SK-N-SH (cell line): ENCODE measurements at regions not wholly inside any gene's neighbourhood (a gene's known extent, or its start where the extent isn't known, plus 50 kb on each side); places are given as distances from the start of the nearest gene placed in this dataset.

Source experiments
- CTCF ChIA-PET: fragments of 300-600, 350-600 bp; formaldehyde crosslinking; extraction: SDS; loops from one replicate; lab custom pipeline; 2021; lab: Yijun Ruan, JAX
- POLR2A ChIA-PET: fragments of 350-600 bp; sonication (Branson Sonifier 250); formaldehyde crosslinking; extraction: SDS; loops from one replicate; lab custom pipeline; 2020; ENCODE audit warnings: antibody characterized with exemption, inconsistent platforms; lab: Yijun Ruan, JAX
- DNase-seq: peaks from one replicate; pipeline ENCODE4 v3.0.0; 2012
- H2AFZ ChIP-seq: fragments of 200-600 bp; sonication (generic); 2 replicates; pipeline ENCODE4 v1.8.1; 2016; ENCODE audit warnings: antibody characterized with exemption, mild to moderate bottlenecking, low read depth
- H3F3A ChIP-seq: fragments of 200-600 bp; sonication (generic); replicated peaks from 2 replicates; pipeline ENCODE3; 2016; ENCODE audit warnings: antibody characterized with exemption, mild to moderate bottlenecking; ENCODE audit not compliant: insufficient read depth
- H3K27ac ChIP-seq, 2 experiments: fragments of 200-500 bp in 1 of 2; fragments of 200-600 bp in 1 of 2; sonication (Bioruptor generic) in 1 of 2; sonication (generic), shearing (Covaris generic) in 1 of 2; 2 replicates each; pipeline versions ENCODE4 v1.5.1 to v1.6.1; 2014 to 2016; ENCODE audit warnings: low read depth in 2 of 2, inconsistent platforms in 1 of 2, low read length in 1 of 2, mild to moderate bottlenecking in 1 of 2, mixed read lengths in 1 of 2
- H3K27me3 ChIP-seq: fragments of 200-600 bp; sonication (generic), shearing (Covaris generic); 2 replicates; pipeline ENCODE4 v1.6.1; 2016; ENCODE audit warnings: mixed run types; ENCODE audit not compliant: insufficient read depth
- H3K36me3 ChIP-seq, 2 experiments: fragments of 200-500 bp in 1 of 2; fragments of 200-600 bp in 1 of 2; sonication (Bioruptor generic) in 1 of 2; sonication (generic) in 1 of 2; replicated peaks in 1 of 2; 2 replicates each; pipeline versions ENCODE3 to v1.5.1; 2014 to 2016; ENCODE audit warnings: low read length in 1 of 2, mild to moderate bottlenecking in 1 of 2; ENCODE audit not compliant: insufficient read depth in 2 of 2, control insufficient read depth in 1 of 2
- H3K4me1 ChIP-seq, 2 experiments: fragments of 200-500 bp in 1 of 2; fragments of 200-600 bp in 1 of 2; sonication (Bioruptor generic) in 1 of 2; sonication (generic), shearing (Covaris generic) in 1 of 2; 2 replicates each; pipeline versions ENCODE4 v1.5.1 to v1.6.1; 2014 to 2016; ENCODE audit warnings: low read depth in 1 of 2, low read length in 1 of 2, mixed run types in 1 of 2; ENCODE audit not compliant: insufficient read depth in 2 of 2, control insufficient read depth in 1 of 2
- H3K4me2 ChIP-seq: fragments of 200-600 bp; sonication (generic), shearing (Covaris generic); 2 replicates; pipeline ENCODE4 v1.6.1; 2017; ENCODE audit warnings: mixed run types
- H3K4me3 ChIP-seq, 2 experiments: fragments of 200-500 bp in 1 of 2; fragments of 200-600 bp in 1 of 2; sonication (Bioruptor generic) in 1 of 2; sonication (generic), shearing (Covaris generic) in 1 of 2; 2 replicates each; pipeline versions ENCODE4 v1.5.1 to v1.8.1; 2014 to 2016; ENCODE audit warnings: low read depth in 2 of 2, inconsistent platforms in 1 of 2, low read length in 1 of 2, mild to moderate bottlenecking in 1 of 2, mixed read lengths in 1 of 2, moderate library complexity in 1 of 2
- H3K79me2 ChIP-seq: fragments of 200-600 bp; sonication (generic); 2 replicates; pipeline ENCODE4 v1.8.1; 2017; ENCODE audit warnings: mild to moderate bottlenecking; ENCODE audit not compliant: insufficient read depth
- H3K9ac ChIP-seq: fragments of 200-600 bp; sonication (generic); 2 replicates; pipeline ENCODE4 v1.6.1; 2017; ENCODE audit warnings: mixed run types
- H3K9me2 ChIP-seq: fragments of 200-600 bp; sonication (generic); 2 replicates; pipeline ENCODE4 v1.6.1; 2017; ENCODE audit warnings: mixed run types
- H3K9me3 ChIP-seq: fragments of 200-600 bp; sonication (generic); 2 replicates; pipeline ENCODE4 v1.6.1; 2017; ENCODE audit warnings: mixed run types, mild to moderate bottlenecking, moderate library complexity
- H4K20me1 ChIP-seq: fragments of 200-600 bp; sonication (generic); 2 replicates; pipeline ENCODE4 v1.6.1; 2017; ENCODE audit warnings: mild to moderate bottlenecking, mixed run types; ENCODE audit not compliant: insufficient read depth
- CHD2 ChIP-seq: fragments of 150-350 bp; IDR thresholded peaks from 2 replicates; pipeline ENCODE4 v1.6.1; 2018; ENCODE audit warnings: low read length; ENCODE audit not compliant: partially characterized antibody
- ELF1 ChIP-seq: IDR thresholded peaks from 2 replicates; pipeline ENCODE4 v1.4.0; 2012
- EP300 ChIP-seq, 2 experiments: IDR thresholded peaks; 2 replicates each; pipeline versions ENCODE4 v1.4.0 to v1.6.1; 2012; ENCODE audit warnings: borderline replicate concordance in 1 of 2, low read depth in 1 of 2, low read length in 1 of 2
- EZH2phosphoT487 ChIP-seq: fragments of 200-600 bp; sonication (generic); IDR thresholded peaks from 2 replicates; pipeline ENCODE4 v1.6.1; 2017; ENCODE audit warnings: low read depth, mixed run types, mild to moderate bottlenecking, antibody characterized with exemption, moderate library complexity, borderline replicate concordance
- FOXJ3 ChIP-seq: sonication (generic); formaldehyde crosslinking; IDR thresholded peaks from 2 replicates; pipeline ENCODE4 v1.5.1; 2020; ENCODE audit warnings: mild to moderate bottlenecking, missing genetic modification reagents
- FOXM1 ChIP-seq: IDR thresholded peaks from 2 replicates; pipeline ENCODE4 v1.4.0; 2012; ENCODE audit warnings: low read depth, mild to moderate bottlenecking
- GABPA ChIP-seq: IDR thresholded peaks from 2 replicates; pipeline ENCODE4 v1.4.0; 2012; ENCODE audit warnings: low read depth, mild to moderate bottlenecking
- JUND ChIP-seq: IDR thresholded peaks from 2 replicates; pipeline ENCODE4 v1.4.0; 2012
- MEF2A ChIP-seq: IDR thresholded peaks from 2 replicates; pipeline ENCODE4 v1.4.0; 2012; ENCODE audit warnings: low read depth, borderline replicate concordance
- MXI1 ChIP-seq: IDR thresholded peaks from 2 replicates; pipeline ENCODE4 v1.6.1; 2012; ENCODE audit warnings: mild to moderate bottlenecking, low read depth, low read length, improper control_type of control experiment
- NRF1 ChIP-seq: IDR thresholded peaks from 2 replicates; pipeline ENCODE4 v1.6.1; 2012; ENCODE audit warnings: low read depth, mild to moderate bottlenecking, low read length
- POLR2AphosphoS5 ChIP-seq: IDR thresholded peaks from 2 replicates; pipeline ENCODE4 v1.6.1; 2012; ENCODE audit warnings: low read depth, low read length
- RAD21 ChIP-seq: IDR thresholded peaks from 2 replicates; pipeline ENCODE4 v1.6.1; 2012; ENCODE audit warnings: mild to moderate bottlenecking, low read length
- REST ChIP-seq: IDR thresholded peaks from 2 replicates; pipeline ENCODE4 v1.6.1; 2012; ENCODE audit warnings: mild to moderate bottlenecking, low read depth, low read length, moderate library complexity
- RFX5 ChIP-seq: IDR thresholded peaks from 2 replicates; pipeline ENCODE4 v1.6.1; 2012; ENCODE audit warnings: mild to moderate bottlenecking, improper control_type of control experiment, low read length
- SMC3 ChIP-seq: IDR thresholded peaks from 2 replicates; pipeline ENCODE4 v1.6.1; 2012; ENCODE audit warnings: low read depth, low read length, improper control_type of control experiment
- YY1 ChIP-seq: IDR thresholded peaks from 2 replicates; pipeline ENCODE4 v1.4.0; 2012; ENCODE audit warnings: low read depth, mild to moderate bottlenecking
- WGBS: methylation state at CpG from one replicate; pipeline ENCODE4 v1.1.6; 2017; ENCODE audit warnings: low lambda C conversion rate; 5-methylcytosine and 5-hydroxymethylcytosine counted together
- TF ChIP-seq, protein P1 (sequence below): fragments of 200-600 bp; sonication (generic); IDR thresholded peaks from 2 replicates; pipeline ENCODE4 v1.6.1; 2017; ENCODE audit warnings: antibody characterized with exemption, mild to moderate bottlenecking, moderate library complexity
- TF ChIP-seq, protein P2 (sequence below): fragments of 150-350 bp; IDR thresholded peaks from 2 replicates; pipeline ENCODE4 v1.6.1; 2017; ENCODE audit warnings: antibody characterized with exemption, low read length, low read depth, borderline replicate concordance
- TF ChIP-seq, protein P3 (sequence below): IDR thresholded peaks from 2 replicates; pipeline ENCODE4; 2012

DNA sequence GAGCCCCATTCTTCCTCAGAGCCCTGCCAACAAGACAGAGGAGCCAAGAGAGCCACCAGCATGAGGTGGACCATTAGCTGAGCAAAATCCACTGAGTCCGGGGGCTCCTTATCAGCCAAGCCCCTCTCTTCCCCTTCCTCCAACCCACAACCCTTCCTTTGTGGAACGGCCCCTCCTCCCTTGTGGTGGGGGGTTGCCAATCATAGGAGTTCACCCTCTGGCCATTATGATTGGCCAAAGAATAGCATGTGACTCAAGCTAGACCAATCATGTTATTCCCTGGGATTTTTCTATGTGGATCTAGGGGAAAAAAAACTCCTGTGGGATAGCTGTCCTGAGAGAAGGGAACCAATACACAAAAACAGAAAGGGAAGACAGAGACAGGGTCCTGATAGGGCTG is 120.5 kb downstream of the C16orf95 start (continued):
- no peak for TF ChIP-seq REST

DNA sequence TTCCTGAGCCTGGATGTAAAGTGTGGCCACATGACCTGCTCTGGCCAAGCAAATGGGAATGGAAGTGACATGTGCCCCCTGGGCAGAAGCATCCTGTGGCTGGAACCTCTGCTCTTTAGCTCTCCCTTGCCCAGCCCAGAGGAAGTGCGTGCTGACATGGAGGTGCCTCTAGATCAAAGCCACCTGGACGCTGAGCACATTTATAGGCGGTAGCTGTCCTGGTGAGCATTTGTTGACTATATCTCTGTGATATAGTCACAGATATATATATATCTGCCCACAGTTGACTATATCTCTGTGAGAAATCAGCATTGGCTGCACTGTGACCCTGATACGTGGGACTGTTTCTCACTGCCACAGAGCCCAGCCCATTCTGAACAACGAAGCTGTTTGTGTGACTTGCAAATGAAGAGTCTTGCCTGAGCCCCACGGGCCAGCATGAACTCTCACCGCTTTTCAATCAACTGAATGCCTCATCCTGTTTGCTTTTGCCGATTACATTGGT is 118.8 kb downstream of the C16orf95 start:
- no peaks in the 10 kb centered on the region for H3K9me3 ChIP-seq
- H3K4me2 ChIP-seq, result no peak overlapping the region
- CTCF ChIA-PET, result no interaction called here

More for the DNA sequence above, 118.8 kb downstream of the C16orf95 start:
- no peak overlapping the region for H3K27ac ChIP-seq
- no peak overlapping the region for H3K9ac ChIP-seq
- H3K36me3 ChIP-seq, result no peaks in the 10 kb centered on the region
- WGBS, result 28% methylated on average over 8 of the region's 8 CpGs
- POLR2A ChIA-PET, result no interaction called here
- TF ChIP-seq FOXM1 (no peak), SMC3 (no peak), EP300 (IDR thresholded peaks at IDR 0.05; ENCODE audit: borderline replicate concordance in 1 of 2, low read depth in 1 of 2, low read length in 1 of 2) (no peak), RFX5 (no peak), POLR2AphosphoS5 (no peak), NRF1 (no peak), JUND (no peak), GABPA (no peak), YY1 (no peak), CHD2 (no peak), FOXJ3 (CRISPR knock-in tag) (no peak), RAD21 (no peak), EZH2phosphoT487 (no peak), ELF1 (no peak), MEF2A (no peak), REST (no peak), MXI1 (no peak)
- TF ChIP-seq, protein P1, sequence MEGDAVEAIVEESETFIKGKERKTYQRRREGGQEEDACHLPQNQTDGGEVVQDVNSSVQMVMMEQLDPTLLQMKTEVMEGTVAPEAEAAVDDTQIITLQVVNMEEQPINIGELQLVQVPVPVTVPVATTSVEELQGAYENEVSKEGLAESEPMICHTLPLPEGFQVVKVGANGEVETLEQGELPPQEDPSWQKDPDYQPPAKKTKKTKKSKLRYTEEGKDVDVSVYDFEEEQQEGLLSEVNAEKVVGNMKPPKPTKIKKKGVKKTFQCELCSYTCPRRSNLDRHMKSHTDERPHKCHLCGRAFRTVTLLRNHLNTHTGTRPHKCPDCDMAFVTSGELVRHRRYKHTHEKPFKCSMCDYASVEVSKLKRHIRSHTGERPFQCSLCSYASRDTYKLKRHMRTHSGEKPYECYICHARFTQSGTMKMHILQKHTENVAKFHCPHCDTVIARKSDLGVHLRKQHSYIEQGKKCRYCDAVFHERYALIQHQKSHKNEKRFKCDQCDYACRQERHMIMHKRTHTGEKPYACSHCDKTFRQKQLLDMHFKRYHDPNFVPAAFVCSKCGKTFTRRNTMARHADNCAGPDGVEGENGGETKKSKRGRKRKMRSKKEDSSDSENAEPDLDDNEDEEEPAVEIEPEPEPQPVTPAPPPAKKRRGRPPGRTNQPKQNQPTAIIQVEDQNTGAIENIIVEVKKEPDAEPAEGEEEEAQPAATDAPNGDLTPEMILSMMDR, result no peak
- TF ChIP-seq, protein P2, sequence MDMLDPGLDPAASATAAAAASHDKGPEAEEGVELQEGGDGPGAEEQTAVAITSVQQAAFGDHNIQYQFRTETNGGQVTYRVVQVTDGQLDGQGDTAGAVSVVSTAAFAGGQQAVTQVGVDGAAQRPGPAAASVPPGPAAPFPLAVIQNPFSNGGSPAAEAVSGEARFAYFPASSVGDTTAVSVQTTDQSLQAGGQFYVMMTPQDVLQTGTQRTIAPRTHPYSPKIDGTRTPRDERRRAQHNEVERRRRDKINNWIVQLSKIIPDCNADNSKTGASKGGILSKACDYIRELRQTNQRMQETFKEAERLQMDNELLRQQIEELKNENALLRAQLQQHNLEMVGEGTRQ, result no peak
- TF ChIP-seq, protein P3, sequence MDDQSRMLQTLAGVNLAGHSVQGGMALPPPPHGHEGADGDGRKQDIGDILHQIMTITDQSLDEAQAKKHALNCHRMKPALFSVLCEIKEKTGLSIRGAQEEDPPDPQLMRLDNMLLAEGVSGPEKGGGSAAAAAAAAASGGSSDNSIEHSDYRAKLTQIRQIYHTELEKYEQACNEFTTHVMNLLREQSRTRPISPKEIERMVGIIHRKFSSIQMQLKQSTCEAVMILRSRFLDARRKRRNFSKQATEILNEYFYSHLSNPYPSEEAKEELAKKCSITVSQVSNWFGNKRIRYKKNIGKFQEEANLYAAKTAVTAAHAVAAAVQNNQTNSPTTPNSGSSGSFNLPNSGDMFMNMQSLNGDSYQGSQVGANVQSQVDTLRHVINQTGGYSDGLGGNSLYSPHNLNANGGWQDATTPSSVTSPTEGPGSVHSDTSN, result no peak
- no peaks in the 10 kb centered on the region for H3F3A ChIP-seq
- H3K27me3 ChIP-seq, result peaks cover 60% of the 10 kb centered on the region; the same call in 1 of the 2 replicates
- no peaks in the 10 kb centered on the region for H3K79me2 ChIP-seq
- H4K20me1 ChIP-seq, result no peaks in the 10 kb centered on the region
- peaks cover 0 to 2% of the 10 kb centered on the region in 2 experiments; a peak in 1 of 4 replicates for H3K4me1 ChIP-seq
- H3K9me2 ChIP-seq, result no peaks in the 10 kb centered on the region
- no peak overlapping the region for H2AFZ ChIP-seq
- no peak overlapping the region for H3K4me3 ChIP-seq
- DNase-seq, result peak; percentile 55
